Lung microvascular endothelial cell (primary cell): ENCODE measurements at regions not wholly inside any gene's neighbourhood (a gene's known extent, or its start where the extent isn't known, plus 50 kb on each side); places are given as distances from the start of the nearest gene placed in this dataset.

Experiments used
- DNase-seq, 2 donors: peaks; one replicate each; pipeline versions ENCODE4 v3.0.0 to v3.0.0-alpha.2; 2010; ENCODE audit warnings: low read depth in 2 of 2

- no peak for DNase-seq
Observed at GRCh38 chr11:93959663-93960062, 61.5 kb upstream of the HEPHL1 start.

GRCh38 chr11:93963072-93963471 is 58.1 kb upstream of the HEPHL1 start:
- no peak for DNase-seq

GRCh38 chr11:93967258-93967657 is 53.9 kb upstream of the HEPHL1 start:
- no peak for DNase-seq

- no peak for DNase-seq
Observed at GRCh38 chr11:93967944-93968343, 53.2 kb upstream of the HEPHL1 start.

- no peak for DNase-seq
Observed at GRCh38 chr11:93969925-93970922, 50.9 kb upstream of the HEPHL1 start.
